ENCODE measurements at regions not wholly inside any gene's neighbourhood (a gene's known extent, or its start where the extent isn't known, plus 50 kb on each side); places are given as distances from the start of the nearest gene placed in this dataset.

GRCh38 chr11:123251657-123252344, 56.8 kb upstream of the CLMP start:
- WGBS (ENCODE audit: missing lambda C conversion rate): 77% methylated on average over 7 of the region's 7 CpGs
- ChIA-PET POLR2A (no interaction called here), CTCF (interaction anchor here (0.9 to 4.3 kb wide), 4 partner anchors 9 to 148 kb away, joined by 3 to 42 read pairs (median 26); no protein-coding TSS in a partner anchor)
- FAIRE-seq (no peak), DNase-seq (ENCODE audit: low read depth in 1 of 2, low spot score in 1 of 2) (no peak), ATAC-seq (0 out of 6 replicates have a peak, but pooled peaks of 1 of the 2 experiments have one; percentile 19)
- peak overlapping the region in 1 of 2 experiments; percentile 48; a peak in 2 of 6 replicates for H3K27ac ChIP-seq
- H3K4me1 ChIP-seq: peaks cover 22% of the 10 kb centered on the region
- H3K4me2 ChIP-seq: no peak overlapping the region
- TF ChIP-seq, protein P1, sequence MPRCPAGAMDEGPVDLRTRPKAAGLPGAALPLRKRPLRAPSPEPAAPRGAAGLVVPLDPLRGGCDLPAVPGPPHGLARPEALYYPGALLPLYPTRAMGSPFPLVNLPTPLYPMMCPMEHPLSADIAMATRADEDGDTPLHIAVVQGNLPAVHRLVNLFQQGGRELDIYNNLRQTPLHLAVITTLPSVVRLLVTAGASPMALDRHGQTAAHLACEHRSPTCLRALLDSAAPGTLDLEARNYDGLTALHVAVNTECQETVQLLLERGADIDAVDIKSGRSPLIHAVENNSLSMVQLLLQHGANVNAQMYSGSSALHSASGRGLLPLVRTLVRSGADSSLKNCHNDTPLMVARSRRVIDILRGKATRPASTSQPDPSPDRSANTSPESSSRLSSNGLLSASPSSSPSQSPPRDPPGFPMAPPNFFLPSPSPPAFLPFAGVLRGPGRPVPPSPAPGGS (IDR thresholded peaks at IDR 0.05): no peak
- no peak for TF ChIP-seq ZSCAN20 (CRISPR knock-in tag; IDR thresholded peaks at IDR 0.05)
- no peak for TF ChIP-seq HMGXB4 (CRISPR knock-in tag; IDR thresholded peaks at IDR 0.05; ENCODE audit: borderline replicate concordance)
- no peak for TF ChIP-seq MAX (IDR thresholded peaks at IDR 0.05)
- no peak for TF ChIP-seq RAD21 (conservative IDR thresholded peaks at IDR 0.05 in 1 of 2, IDR thresholded peaks at IDR 0.05 in 1 of 2)
- no peak for TF ChIP-seq PHF8 (IDR thresholded peaks at IDR 0.05; ENCODE audit: borderline replicate concordance, low read depth)
- TF ChIP-seq HDAC2 (IDR thresholded peaks at IDR 0.05): no peak
- no peak for TF ChIP-seq POLR2A (IDR thresholded peaks at IDR 0.05; ENCODE audit: low read length)
- TF ChIP-seq, protein P2, sequence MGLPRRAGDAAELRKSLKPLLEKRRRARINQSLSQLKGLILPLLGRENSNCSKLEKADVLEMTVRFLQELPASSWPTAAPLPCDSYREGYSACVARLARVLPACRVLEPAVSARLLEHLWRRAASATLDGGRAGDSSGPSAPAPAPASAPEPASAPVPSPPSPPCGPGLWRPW (IDR thresholded peaks at IDR 0.05): no peak
- no peak for TF ChIP-seq EP300 (IDR thresholded peaks at IDR 0.05)
- no peak for TF ChIP-seq MYC (IDR thresholded peaks at IDR 0.05; ENCODE audit: borderline replicate concordance, low read length)
- TF ChIP-seq CBX8 (IDR thresholded peaks at IDR 0.05): no peak
- TF ChIP-seq RFX5 (IDR thresholded peaks at IDR 0.05): no peak
- no peak for TF ChIP-seq HOXB13 (CRISPR knock-in tag; IDR thresholded peaks at IDR 0.05; ENCODE audit: low read depth)
- no peaks in the 10 kb centered on the region for H3K9me3 ChIP-seq
- no peak overlapping the region for H3K4me3 ChIP-seq

- DNase-seq (ENCODE audit: low read depth in 1 of 2, low spot score in 1 of 2) (no peak), FAIRE-seq (no peak), ATAC-seq (no peak)
- ChIA-PET POLR2A (no interaction called here), CTCF (interaction anchor here (1.0 to 4.3 kb wide), 7 partner anchors 9 to 227 kb away, joined by 3 to 42 read pairs (median 7); no protein-coding TSS in a partner anchor)
- Histone ChIP-seq H3K9me3 (no peaks in the 10 kb centered on the region), H3K4me1 (peaks cover 22% of the 10 kb centered on the region), H3K27ac (peak overlapping the region in 1 of 2 experiments; percentile 48; a peak in 2 of 6 replicates), H3K4me3 (no peak overlapping the region), H3K4me2 (no peak overlapping the region)
- TF ChIP-seq ELK1 (IDR thresholded peaks at IDR 0.05; ENCODE audit: low read depth, low read length) (no peak), HDAC2 (IDR thresholded peaks at IDR 0.05) (no peak), POLR2A (IDR thresholded peaks at IDR 0.05; ENCODE audit: low read length) (no peak), PHF8 (IDR thresholded peaks at IDR 0.05; ENCODE audit: borderline replicate concordance, low read depth) (no peak), HEYL (CRISPR knock-in tag; IDR thresholded peaks at IDR 0.05) (no peak), HMGXB4 (CRISPR knock-in tag; IDR thresholded peaks at IDR 0.05; ENCODE audit: borderline replicate concordance) (no peak), KDM5A (IDR thresholded peaks at IDR 0.05) (no peak), FOSL2 (IDR thresholded peaks at IDR 0.05) (no peak), FOSL2 (CRISPR knock-in tag; IDR thresholded peaks at IDR 0.05) (no peak)
- TF ChIP-seq, protein P3, sequence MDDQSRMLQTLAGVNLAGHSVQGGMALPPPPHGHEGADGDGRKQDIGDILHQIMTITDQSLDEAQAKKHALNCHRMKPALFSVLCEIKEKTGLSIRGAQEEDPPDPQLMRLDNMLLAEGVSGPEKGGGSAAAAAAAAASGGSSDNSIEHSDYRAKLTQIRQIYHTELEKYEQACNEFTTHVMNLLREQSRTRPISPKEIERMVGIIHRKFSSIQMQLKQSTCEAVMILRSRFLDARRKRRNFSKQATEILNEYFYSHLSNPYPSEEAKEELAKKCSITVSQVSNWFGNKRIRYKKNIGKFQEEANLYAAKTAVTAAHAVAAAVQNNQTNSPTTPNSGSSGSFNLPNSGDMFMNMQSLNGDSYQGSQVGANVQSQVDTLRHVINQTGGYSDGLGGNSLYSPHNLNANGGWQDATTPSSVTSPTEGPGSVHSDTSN (IDR thresholded peaks at IDR 0.05): no peak
- TF ChIP-seq, protein P2 (IDR thresholded peaks at IDR 0.05): no peak
- WGBS (ENCODE audit: missing lambda C conversion rate): 88% methylated on average over 11 of the region's 11 CpGs
These were observed 56.0 kb upstream of the CLMP start for GRCh38 chr11:123250892-123251656.
